IMR-90 (cell line): ENCODE measurements at regions not wholly inside any gene's neighbourhood (a gene's known extent, or its start where the extent isn't known, plus 50 kb on each side); places are given as distances from the start of the nearest gene placed in this dataset.

Experiments used
- ATAC-seq: fragments of 200-7000 bp; cut with Tn5 transposase; 2 replicates; pipeline ENCODE4 v1.9.1; 2020; ENCODE audit warnings: low read depth, mild to moderate bottlenecking, moderate library complexity
- BruUV-seq: library from RNA; stranded (reverse); fragments of 400-500 nt; replicated peaks from 2 replicates; lab custom pipeline; 2021; lab: Mats Ljungman, UMichigan
- CTCF ChIA-PET: fragments of 300-600 bp; formaldehyde crosslinking; extraction: SDS; loops from one replicate; lab custom pipeline; 2021; ENCODE audit warnings: antibody characterized with exemption; lab: Yijun Ruan, JAX
- POLR2A ChIA-PET: fragments of 300-600 bp; sonication (Branson Sonifier 250); formaldehyde crosslinking; loops from one replicate; lab custom pipeline; 2022; ENCODE audit warnings: antibody characterized with exemption; ENCODE audit not compliant: unreplicated experiment; lab: Charles Lee
- DNase-seq: peaks from one replicate; pipeline ENCODE4 v3.0.0; 2013
- H2AFZ ChIP-seq: replicated peaks from 2 replicates; pipeline ENCODE3; 2013; ENCODE audit warnings: low read length, mild to moderate bottlenecking; ENCODE audit not compliant: poor library complexity
- H2AK5ac ChIP-seq: 2 replicates; pipeline ENCODE4 v1.6.1; 2013; ENCODE audit warnings: low read depth, low read length, inconsistent platforms
- H2AK9ac ChIP-seq: replicated peaks from 2 replicates; pipeline ENCODE3; 2013; ENCODE audit warnings: mild to moderate bottlenecking, low read depth, low read length, moderate library complexity; ENCODE audit not compliant: poor library complexity
- H2BK120ac ChIP-seq: 2 replicates; pipeline ENCODE4 v1.6.1; 2013; ENCODE audit warnings: low read depth, low read length, inconsistent platforms
- H2BK15ac ChIP-seq: 3 replicates; pipeline ENCODE4 v1.6.1; 2013; ENCODE audit warnings: low read depth, low read length, inconsistent platforms
- H2BK20ac ChIP-seq: 2 replicates; pipeline ENCODE4 v1.6.1; 2013; ENCODE audit warnings: low read depth, mild to moderate bottlenecking, inconsistent platforms, low read length, moderate library complexity
- H2BK5ac ChIP-seq: 2 replicates; pipeline ENCODE4 v1.6.1; 2013; ENCODE audit warnings: mild to moderate bottlenecking, low read depth, low read length, inconsistent platforms; ENCODE audit not compliant: poor library complexity, severe bottlenecking
- H3K14ac ChIP-seq: replicated peaks from 2 replicates; pipeline ENCODE4 v1.6.1; 2013; ENCODE audit warnings: low read depth, low read length, inconsistent platforms
- H3K18ac ChIP-seq: 2 replicates; pipeline ENCODE4 v1.6.1; 2013; ENCODE audit warnings: low read depth, low read length, control low read depth
- H3K23ac ChIP-seq: 2 replicates; pipeline ENCODE4 v1.6.1; 2013; ENCODE audit warnings: low read depth, low read length, inconsistent platforms
- H3K27ac ChIP-seq: 2 replicates; pipeline ENCODE4 v1.5.1; 2013; ENCODE audit warnings: mild to moderate bottlenecking, control low read depth, low read length; ENCODE audit not compliant: insufficient read depth
- H3K27me3 ChIP-seq: 2 replicates; pipeline ENCODE4 v1.6.1; 2013; ENCODE audit warnings: low read length; ENCODE audit not compliant: control insufficient read depth, insufficient read depth
- H3K36me3 ChIP-seq: 2 replicates; pipeline ENCODE4 v1.6.1; 2013; ENCODE audit warnings: low read length, mixed read lengths; ENCODE audit not compliant: control insufficient read depth, insufficient read depth
- H3K4ac ChIP-seq: 2 replicates; pipeline ENCODE4 v1.6.1; 2013; ENCODE audit warnings: low read depth, low read length, inconsistent platforms
- H3K4me1 ChIP-seq: 2 replicates; pipeline ENCODE4 v1.6.1; 2013; ENCODE audit warnings: low read length, mixed read lengths; ENCODE audit not compliant: control insufficient read depth, insufficient read depth
- H3K4me2 ChIP-seq: 2 replicates; pipeline ENCODE4 v1.6.1; 2013; ENCODE audit warnings: low read depth, mild to moderate bottlenecking, control low read depth, low read length, moderate library complexity
- H3K4me3 ChIP-seq: 2 replicates; pipeline ENCODE4 v1.5.1; 2013; ENCODE audit warnings: low read depth, mild to moderate bottlenecking, control low read depth, low read length, moderate library complexity; ENCODE audit not compliant: insufficient read depth
- H3K56ac ChIP-seq: 2 replicates; pipeline ENCODE4 v1.6.1; 2013; ENCODE audit warnings: low read length, inconsistent platforms; ENCODE audit not compliant: insufficient read depth; ENCODE audit errors: extremely low read depth
- H3K79me1 ChIP-seq, 2 experiments: 2 replicates each; pipeline ENCODE4 v1.6.1; 2013; ENCODE audit warnings: low read length in 2 of 2, inconsistent platforms in 1 of 2, low read depth in 1 of 2
- H3K9ac ChIP-seq: 2 replicates; pipeline ENCODE4 v1.6.1; 2013; ENCODE audit warnings: low read depth, low read length, control low read depth
- H3K9me1 ChIP-seq: 2 replicates; pipeline ENCODE4 v1.6.1; 2013; ENCODE audit warnings: low read length, inconsistent platforms; ENCODE audit not compliant: insufficient read depth
- H3K9me3 ChIP-seq: 2 replicates; pipeline ENCODE4 v1.6.1; 2013; ENCODE audit warnings: low read length; ENCODE audit not compliant: control insufficient read depth, insufficient read depth
- H4K20me1 ChIP-seq: 2 replicates; pipeline ENCODE4 v1.6.1; 2013; ENCODE audit warnings: low read length, inconsistent platforms; ENCODE audit not compliant: insufficient read depth
- H4K5ac ChIP-seq: 2 replicates; pipeline ENCODE4 v1.6.1; 2013; ENCODE audit warnings: mild to moderate bottlenecking, low read depth, low read length, control low read depth
- H4K8ac ChIP-seq, 2 experiments: 2 replicates each; pipeline ENCODE4 v1.6.1; 2013; ENCODE audit warnings: low read depth in 2 of 2, low read length in 2 of 2, control low read depth in 1 of 2, inconsistent platforms in 1 of 2
- H4K91ac ChIP-seq: 2 replicates; pipeline ENCODE4 v1.6.1; 2013; ENCODE audit warnings: low read depth, low read length, inconsistent platforms; ENCODE audit not compliant: insufficient read depth
- BHLHE40 ChIP-seq: fragments of 150-350 bp; IDR thresholded peaks from 2 replicates; pipeline ENCODE4 v1.6.1; 2016; ENCODE audit warnings: mild to moderate bottlenecking, low read depth, low read length
- CEBPB ChIP-seq: IDR thresholded peaks from 2 replicates; pipeline ENCODE4 v1.6.1; 2012; ENCODE audit warnings: low read depth, low read length, improper control_type of control experiment
- CHD1 ChIP-seq: IDR thresholded peaks from 2 replicates; pipeline ENCODE4 v1.6.1; 2012; ENCODE audit warnings: low read depth, low read length, improper control_type of control experiment
- FOS ChIP-seq: fragments of 150-350 bp; IDR thresholded peaks from 2 replicates; pipeline ENCODE4 v1.6.1; 2016; ENCODE audit warnings: low read depth, low read length
- MAFK ChIP-seq: IDR thresholded peaks from 2 replicates; pipeline ENCODE4 v1.6.1; 2012; ENCODE audit warnings: low read depth, low read length, improper control_type of control experiment
- MAZ ChIP-seq: IDR thresholded peaks from 2 replicates; pipeline ENCODE4 v1.6.1; 2012; ENCODE audit warnings: low read depth, mild to moderate bottlenecking, low read length, improper control_type of control experiment, moderate library complexity, borderline replicate concordance
- MXI1 ChIP-seq: IDR thresholded peaks from 2 replicates; pipeline ENCODE4 v1.6.1; 2012; ENCODE audit warnings: low read depth, mild to moderate bottlenecking, low read length, moderate library complexity, borderline replicate concordance
- NFE2L2 ChIP-seq: fragments of 150-350 bp; IDR thresholded peaks from 2 replicates; pipeline ENCODE4 v1.6.1; 2016; ENCODE audit warnings: low read depth, mild to moderate bottlenecking, low read length
- POLR2A ChIP-seq: IDR thresholded peaks from 2 replicates; pipeline ENCODE4 v1.6.1; 2012; ENCODE audit warnings: mild to moderate bottlenecking, low read depth, low read length
- RAD21 ChIP-seq: IDR thresholded peaks from 2 replicates; pipeline ENCODE4 v1.6.1; 2012; ENCODE audit warnings: low read length, improper control_type of control experiment
- RCOR1 ChIP-seq: IDR thresholded peaks from 2 replicates; pipeline ENCODE4 v1.6.1; 2012; ENCODE audit warnings: mild to moderate bottlenecking, low read length, improper control_type of control experiment; ENCODE audit not compliant: insufficient replicate concordance
- RFX5 ChIP-seq: IDR thresholded peaks from 2 replicates; pipeline ENCODE4 v1.8.0; 2012; ENCODE audit warnings: low read depth, mild to moderate bottlenecking, low read length, moderate library complexity
- SMC3 ChIP-seq: fragments of 150-350 bp; IDR thresholded peaks from 2 replicates; pipeline ENCODE4 v1.6.1; 2016; ENCODE audit warnings: low read depth, mild to moderate bottlenecking, antibody characterized with exemption, low read length, moderate library complexity
- WGBS, 2 experiments: methylation state at CpG; one replicate each; pipeline versions ENCODE4 v1.1.5 to v1.1.7; 2013; ENCODE audit warnings: missing lambda C conversion rate in 2 of 2; ENCODE audit not compliant: insufficient read length in 1 of 2; ENCODE audit errors: extremely low coverage in 2 of 2; 5-methylcytosine and 5-hydroxymethylcytosine counted together
- dilution Hi-C: fragments of 300-500 bp; cut with HindIII; formaldehyde crosslinking; loops from one replicate; pipeline ENCODE4 v1.14.3; 2018; ENCODE audit warnings: low sequenced_read_pairs; ENCODE audit not compliant: unreplicated experiment
- in situ Hi-C: fragments of 300-500 bp; cut with MboI; formaldehyde crosslinking; loops from 3 replicates; pipeline ENCODE4 v1.14.3; 2019; ENCODE audit warnings: low sequenced_read_pairs, inconsistent platforms, mixed read lengths
- intact Hi-C: fragments of 100-400 bp; cut with micrococcal nuclease; formaldehyde crosslinking; loops from 2 replicates; pipeline ENCODE4 v1.10.0; 2022
- TF ChIP-seq, protein P1 (sequence below): fragments of 150-350 bp; IDR thresholded peaks from 2 replicates; pipeline ENCODE4 v1.6.1; 2016; ENCODE audit warnings: low read depth, mild to moderate bottlenecking, low read length, moderate library complexity, borderline replicate concordance
- TF ChIP-seq, protein P2 (sequence below): fragments of 150-350 bp; IDR thresholded peaks from 2 replicates; pipeline ENCODE4 v1.6.1; 2017; ENCODE audit warnings: mild to moderate bottlenecking, antibody characterized with exemption, low read length, low read depth
- TF ChIP-seq, protein P3 (sequence below): conservative IDR thresholded peaks from 2 replicates; pipeline ENCODE4 v1.5.1; 2012; ENCODE audit warnings: mild to moderate bottlenecking, low read depth, low read length, improper control_type of control experiment

DNA sequence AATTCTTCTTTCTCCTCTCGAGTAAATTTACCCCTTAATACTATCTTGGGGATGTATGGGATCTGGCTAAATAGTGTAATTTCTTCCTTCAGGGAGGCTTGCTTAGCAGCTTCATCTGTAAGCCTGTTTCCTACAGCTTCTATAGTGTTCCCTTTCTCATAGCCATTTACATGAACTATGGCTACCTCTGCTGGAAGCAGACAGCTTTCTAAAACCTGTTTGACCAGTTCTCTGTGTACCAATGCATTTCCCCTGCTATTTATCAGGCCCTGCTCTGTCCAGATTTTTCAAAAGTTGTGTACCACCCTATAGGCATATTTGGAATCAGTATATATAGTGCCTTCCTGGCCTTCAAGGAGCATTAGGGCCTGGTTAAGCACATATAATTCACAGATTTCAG is 113.6 kb upstream of the PCDH9 start:
- Histone ChIP-seq H3K4me2 (no peak overlapping the region), H4K5ac (no peak overlapping the region), H3K4me1 (no peaks in the 10 kb centered on the region), H4K8ac (no peak overlapping the region), H3K56ac (no peak overlapping the region), H2AK5ac (no peak overlapping the region), H3K9ac (no peak overlapping the region), H3K14ac (no peak overlapping the region), H3K4ac (no peak overlapping the region), H3K27me3 (no peaks in the 10 kb centered on the region), H3K79me1 (no peaks in the 10 kb centered on the region), H3K18ac (no peak overlapping the region), H3K36me3 (no peaks in the 10 kb centered on the region), H3K4me3 (no peak overlapping the region), H2BK120ac (no peak overlapping the region), H2BK15ac (no peak overlapping the region), H3K23ac (no peak overlapping the region), H4K20me1 (no peaks in the 10 kb centered on the region), H2BK5ac (no peak overlapping the region), H2AK9ac (no peak overlapping the region), H3K9me3 (no peaks in the 10 kb centered on the region), H3K27ac (no peak overlapping the region), H2BK20ac (no peak overlapping the region), H3K9me1 (no peaks in the 10 kb centered on the region), H2AFZ (no peak overlapping the region), H4K91ac (no peak overlapping the region)
- dilution Hi-C loops: no loop called here
- CTCF ChIA-PET: interaction anchor here (1.4 kb wide), 1 partner anchor 14 kb away, joined by 4 read pairs; no protein-coding TSS in a partner anchor
- TF ChIP-seq, protein P1, sequence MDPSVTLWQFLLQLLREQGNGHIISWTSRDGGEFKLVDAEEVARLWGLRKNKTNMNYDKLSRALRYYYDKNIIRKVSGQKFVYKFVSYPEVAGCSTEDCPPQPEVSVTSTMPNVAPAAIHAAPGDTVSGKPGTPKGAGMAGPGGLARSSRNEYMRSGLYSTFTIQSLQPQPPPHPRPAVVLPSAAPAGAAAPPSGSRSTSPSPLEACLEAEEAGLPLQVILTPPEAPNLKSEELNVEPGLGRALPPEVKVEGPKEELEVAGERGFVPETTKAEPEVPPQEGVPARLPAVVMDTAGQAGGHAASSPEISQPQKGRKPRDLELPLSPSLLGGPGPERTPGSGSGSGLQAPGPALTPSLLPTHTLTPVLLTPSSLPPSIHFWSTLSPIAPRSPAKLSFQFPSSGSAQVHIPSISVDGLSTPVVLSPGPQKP: no peak
- TF ChIP-seq SMC3: no peak
- TF ChIP-seq MXI1: no peak
- TF ChIP-seq RAD21: no peak
- no peak for TF ChIP-seq POLR2A
- no peak for TF ChIP-seq MAFK
- no peak for TF ChIP-seq CEBPB
- no peak for TF ChIP-seq BHLHE40
- TF ChIP-seq RCOR1: no peak
- no peak for TF ChIP-seq NFE2L2
- TF ChIP-seq FOS: no peak
- TF ChIP-seq, protein P2, sequence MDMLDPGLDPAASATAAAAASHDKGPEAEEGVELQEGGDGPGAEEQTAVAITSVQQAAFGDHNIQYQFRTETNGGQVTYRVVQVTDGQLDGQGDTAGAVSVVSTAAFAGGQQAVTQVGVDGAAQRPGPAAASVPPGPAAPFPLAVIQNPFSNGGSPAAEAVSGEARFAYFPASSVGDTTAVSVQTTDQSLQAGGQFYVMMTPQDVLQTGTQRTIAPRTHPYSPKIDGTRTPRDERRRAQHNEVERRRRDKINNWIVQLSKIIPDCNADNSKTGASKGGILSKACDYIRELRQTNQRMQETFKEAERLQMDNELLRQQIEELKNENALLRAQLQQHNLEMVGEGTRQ: no peak
- TF ChIP-seq CHD1: no peak
- TF ChIP-seq RFX5: no peak
- TF ChIP-seq MAZ: no peak
- TF ChIP-seq, protein P3, sequence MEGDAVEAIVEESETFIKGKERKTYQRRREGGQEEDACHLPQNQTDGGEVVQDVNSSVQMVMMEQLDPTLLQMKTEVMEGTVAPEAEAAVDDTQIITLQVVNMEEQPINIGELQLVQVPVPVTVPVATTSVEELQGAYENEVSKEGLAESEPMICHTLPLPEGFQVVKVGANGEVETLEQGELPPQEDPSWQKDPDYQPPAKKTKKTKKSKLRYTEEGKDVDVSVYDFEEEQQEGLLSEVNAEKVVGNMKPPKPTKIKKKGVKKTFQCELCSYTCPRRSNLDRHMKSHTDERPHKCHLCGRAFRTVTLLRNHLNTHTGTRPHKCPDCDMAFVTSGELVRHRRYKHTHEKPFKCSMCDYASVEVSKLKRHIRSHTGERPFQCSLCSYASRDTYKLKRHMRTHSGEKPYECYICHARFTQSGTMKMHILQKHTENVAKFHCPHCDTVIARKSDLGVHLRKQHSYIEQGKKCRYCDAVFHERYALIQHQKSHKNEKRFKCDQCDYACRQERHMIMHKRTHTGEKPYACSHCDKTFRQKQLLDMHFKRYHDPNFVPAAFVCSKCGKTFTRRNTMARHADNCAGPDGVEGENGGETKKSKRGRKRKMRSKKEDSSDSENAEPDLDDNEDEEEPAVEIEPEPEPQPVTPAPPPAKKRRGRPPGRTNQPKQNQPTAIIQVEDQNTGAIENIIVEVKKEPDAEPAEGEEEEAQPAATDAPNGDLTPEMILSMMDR: no peak
- no CpG with 5 or more reads among the region's 1 CpG for WGBS, 2 experiments
- POLR2A ChIA-PET: no interaction called here
- ATAC-seq: no peak
- intact Hi-C loops: no loop called here
- no peak for DNase-seq
- in situ Hi-C loops: no loop called here
- BruUV-seq: no TSS peak
